Endothelial cell of umbilical vein (primary cell): ENCODE measurements at regions not wholly inside any gene's neighbourhood (a gene's known extent, or its start where the extent isn't known, plus 50 kb on each side); places are given as distances from the start of the nearest gene placed in this dataset.

Experiments
- BruUV-seq: library from RNA; stranded (reverse); fragments of 400-500 nt; replicated peaks from 2 replicates; lab custom pipeline; 2021; lab: Mats Ljungman, UMichigan
- CTCF ChIA-PET: fragments of 300-600, 350-600 bp; sonication (Branson Sonifier 250); formaldehyde crosslinking; loops from one replicate; lab custom pipeline; 2021; ENCODE audit warnings: antibody characterized with exemption, inconsistent platforms; lab: Charles Lee
- POLR2A ChIA-PET: fragments of 300-600, 350-600 bp; sonication (Branson Sonifier 250); formaldehyde crosslinking; loops from one replicate; lab custom pipeline; 2021; ENCODE audit warnings: antibody characterized with exemption, inconsistent platforms; lab: Charles Lee
- DNase-seq: peaks from one replicate; pipeline ENCODE4 v3.0.0-alpha.2; 2011; ENCODE audit warnings: low read depth, low spot score
- FAIRE-seq: peaks from 2 replicates; lab custom pipeline; 2011; peaks lifted over from hg19 to GRCh38; lab: Jason Lieb, UNC
- H2AFZ ChIP-seq: 2 replicates; pipeline ENCODE4 v1.6.0; 2012; ENCODE audit warnings: low read depth, low read length, control low read depth, inconsistent platforms
- H3K27ac ChIP-seq: 2 replicates; pipeline ENCODE4 v1.5.1; 2011; ENCODE audit warnings: low read depth, mild to moderate bottlenecking, control low read depth, low read length, moderate library complexity; ENCODE audit not compliant: insufficient read depth
- H3K27me3 ChIP-seq, 2 experiments: 2 replicates each; pipeline versions ENCODE4 v1.6.0 to v1.6.1; 2011; ENCODE audit warnings: low read length in 2 of 2, mixed read lengths in 1 of 2; ENCODE audit not compliant: control insufficient read depth in 2 of 2, insufficient read depth in 2 of 2
- H3K36me3 ChIP-seq, 2 experiments: 2 replicates in 1 of 2; 3 replicates in 1 of 2; pipeline ENCODE4 v1.5.1; 2011; ENCODE audit warnings: low read length in 2 of 2, mild to moderate bottlenecking in 1 of 2, moderate library complexity in 1 of 2; ENCODE audit not compliant: control insufficient read depth in 2 of 2, insufficient read depth in 2 of 2; ENCODE audit errors: extremely low read depth in 1 of 2
- H3K4me1 ChIP-seq: 3 replicates; pipeline ENCODE4 v1.5.1; 2011; ENCODE audit warnings: mild to moderate bottlenecking, low read length; ENCODE audit not compliant: control insufficient read depth, insufficient read depth; ENCODE audit errors: extremely low read depth
- H3K4me2 ChIP-seq: 2 replicates; pipeline ENCODE4 v1.6.1; 2011; ENCODE audit warnings: low read length, control low read depth, mixed read lengths; ENCODE audit not compliant: insufficient read depth
- H3K4me3 ChIP-seq, 3 experiments: fragments of 200-600 bp in 1 of 3; sonication (generic), shearing (Covaris generic) in 1 of 3; replicated peaks in 1 of 3; 2 replicates each; pipeline ENCODE4 v1.5.1; 2011 to 2016; ENCODE audit warnings: control low read depth in 3 of 3, low read length in 3 of 3, mild to moderate bottlenecking in 2 of 3, inconsistent platforms in 1 of 3, low read depth in 1 of 3, moderate library complexity in 1 of 3; ENCODE audit not compliant: insufficient read depth in 1 of 3
- H3K79me2 ChIP-seq: 2 replicates; pipeline ENCODE4 v1.6.0; 2012; ENCODE audit warnings: low read length, inconsistent platforms; ENCODE audit not compliant: control insufficient read depth, insufficient read depth
- H3K9ac ChIP-seq: replicated peaks from 2 replicates; pipeline ENCODE3; 2011; ENCODE audit warnings: low read length, control low read depth; ENCODE audit not compliant: insufficient read depth; ENCODE audit errors: extremely low read depth
- H3K9me1 ChIP-seq: replicated peaks from 3 replicates; pipeline ENCODE4 v1.6.0; 2011; ENCODE audit warnings: mild to moderate bottlenecking, low read length; ENCODE audit not compliant: control insufficient read depth, insufficient read depth; ENCODE audit errors: extremely low read depth
- H3K9me3 ChIP-seq: replicated peaks from 2 replicates; pipeline ENCODE4 v1.5.1; 2012; ENCODE audit warnings: low read length, inconsistent platforms; ENCODE audit not compliant: control insufficient read depth, insufficient read depth
- H4K20me1 ChIP-seq: replicated peaks from 2 replicates; pipeline ENCODE3; 2011; ENCODE audit warnings: mild to moderate bottlenecking, low read length; ENCODE audit not compliant: control insufficient read depth, insufficient read depth; ENCODE audit errors: extremely low read depth
- CTCF ChIP-seq, 2 donors: IDR thresholded peaks; 1 replicate in 1 of 2; 2 replicates in 1 of 2; pipeline ENCODE4 v1.5.1; 2011; ENCODE audit warnings: low read length in 2 of 2, mild to moderate bottlenecking in 2 of 2, moderate library complexity in 2 of 2, control low read depth in 1 of 2, inconsistent platforms in 1 of 2, low read depth in 1 of 2; ENCODE audit not compliant: insufficient read depth in 1 of 2; ENCODE audit errors: extremely low read depth in 1 of 2
- EZH2 ChIP-seq: IDR thresholded peaks from 2 replicates; pipeline ENCODE4 v1.6.1; 2012; ENCODE audit warnings: borderline replicate concordance, low read depth, mild to moderate bottlenecking, moderate library complexity, low read length, inconsistent platforms; ENCODE audit not compliant: severe bottlenecking
- FOS ChIP-seq: IDR thresholded peaks from 2 replicates; pipeline ENCODE4 v1.6.1; 2011; ENCODE audit warnings: mild to moderate bottlenecking, low read length, moderate library complexity, borderline replicate concordance; ENCODE audit not compliant: insufficient read depth
- GATA2 ChIP-seq: IDR thresholded peaks from 2 replicates; pipeline ENCODE4 v1.7.0; 2011; ENCODE audit warnings: low read depth, mild to moderate bottlenecking, moderate library complexity, mixed read lengths, low read length; ENCODE audit not compliant: insufficient read length, insufficient read depth
- JUN ChIP-seq: IDR thresholded peaks from 2 replicates; pipeline ENCODE4 v1.6.1; 2011; ENCODE audit warnings: borderline replicate concordance, low read depth; ENCODE audit not compliant: insufficient read length, insufficient read depth
- MAX ChIP-seq: IDR thresholded peaks from 2 replicates; pipeline ENCODE4 v1.6.1; 2011; ENCODE audit not compliant: insufficient read depth, insufficient read length
- MYC ChIP-seq: IDR thresholded peaks from one replicate; pipeline ENCODE4 v1.6.1; 2011; ENCODE audit warnings: mild to moderate bottlenecking, low read depth, low read length
- POLR2A ChIP-seq: IDR thresholded peaks from 2 replicates; pipeline ENCODE4 v1.6.1; 2012; ENCODE audit warnings: low read depth, mild to moderate bottlenecking, control low read depth, low read length
- POLR2AphosphoS5 ChIP-seq: IDR thresholded peaks from 2 replicates; pipeline ENCODE4 v1.6.1; 2012; ENCODE audit warnings: low read depth, mild to moderate bottlenecking, control low read depth, low read length, moderate library complexity; ENCODE audit not compliant: insufficient read depth
- dilution Hi-C: fragments of 300-500 bp; cut with MboI; formaldehyde crosslinking; loops from one replicate; pipeline ENCODE4 v1.15.0; 2019; ENCODE audit warnings: low sequenced_read_pairs; ENCODE audit not compliant: extremely low pct_ligation_motif_present
- intact Hi-C: fragments of 100-400 bp; cut with micrococcal nuclease; formaldehyde crosslinking; loops from one replicate; pipeline ENCODE4 v1.10.0; 2022

GRCh38 chr3:139764936-139765335 is 87.2 kb upstream of the NMNAT3 start:
- TF ChIP-seq FOS, result no peak
- no peak for TF ChIP-seq JUN
- no peak for TF ChIP-seq POLR2AphosphoS5
- TF ChIP-seq EZH2, result no peak
- TF ChIP-seq GATA2, result no peak
- TF ChIP-seq POLR2A, result no peak
- no peak for TF ChIP-seq CTCF (IDR thresholded peaks at IDR 0.05; ENCODE audit: extremely low read depth in 1 of 2, insufficient read depth in 1 of 2, low read depth in 1 of 2, low read length in 2 of 2)
- no peak for TF ChIP-seq MAX
- no peak for TF ChIP-seq MYC
- no TSS peak for BruUV-seq
- Histone ChIP-seq H3K4me2 (no peak overlapping the region), H3K9me1 (no peaks in the 10 kb centered on the region), H3K9ac (no peak overlapping the region), H3K4me3 (no peak overlapping the region), H3K79me2 (no peaks in the 10 kb centered on the region), H3K4me1 (no peaks in the 10 kb centered on the region), H3K36me3 (no peaks in the 10 kb centered on the region), H3K27ac (no peak overlapping the region), H2AFZ (no peak overlapping the region), H4K20me1 (no peaks in the 10 kb centered on the region), H3K9me3 (no peaks in the 10 kb centered on the region), H3K27me3 (no peaks in the 10 kb centered on the region)
- dilution Hi-C loops, result no loop called here
- ChIA-PET CTCF (no interaction called here), POLR2A (no interaction called here)
- no peak for DNase-seq
- FAIRE-seq, result no peak
- intact Hi-C loops, result no loop called here
